ENCODE measurements at regions not wholly inside any gene's neighbourhood (a gene's known extent, or its start where the extent isn't known, plus 50 kb on each side); places are given as distances from the start of the nearest gene placed in this dataset.

DNA sequence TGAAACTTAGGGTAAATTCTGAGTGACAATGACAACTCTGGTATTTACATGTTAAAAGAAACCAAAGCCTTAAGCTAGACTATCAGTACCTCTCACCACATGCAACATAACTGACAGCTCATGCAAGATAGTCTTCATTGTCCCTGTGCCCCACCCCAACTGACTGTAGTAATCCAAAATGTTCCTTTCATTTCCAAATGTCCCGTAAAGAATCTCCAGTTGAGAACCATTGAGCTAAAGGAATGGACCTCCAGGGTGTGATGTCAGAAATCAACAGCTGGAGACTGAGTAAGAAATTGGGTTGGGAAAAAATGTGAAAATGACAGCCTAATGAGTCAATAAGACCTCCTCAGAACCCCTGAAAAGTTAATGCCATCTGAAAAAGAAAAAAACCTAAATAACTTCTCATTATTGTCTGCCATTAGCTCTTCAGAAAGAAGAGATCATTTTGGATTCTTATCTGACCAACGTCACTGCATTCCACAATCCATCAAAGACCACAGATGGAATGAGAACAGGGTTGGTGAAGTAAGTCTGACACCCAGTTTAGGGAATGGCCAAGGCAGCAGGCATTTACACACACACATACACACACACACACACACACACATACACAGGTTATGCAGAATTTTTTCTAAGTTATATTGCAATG, 51.7 kb upstream of the ACVR2A start:
- DNase-seq (ENCODE audit: low spot score), result no peak

DNA sequence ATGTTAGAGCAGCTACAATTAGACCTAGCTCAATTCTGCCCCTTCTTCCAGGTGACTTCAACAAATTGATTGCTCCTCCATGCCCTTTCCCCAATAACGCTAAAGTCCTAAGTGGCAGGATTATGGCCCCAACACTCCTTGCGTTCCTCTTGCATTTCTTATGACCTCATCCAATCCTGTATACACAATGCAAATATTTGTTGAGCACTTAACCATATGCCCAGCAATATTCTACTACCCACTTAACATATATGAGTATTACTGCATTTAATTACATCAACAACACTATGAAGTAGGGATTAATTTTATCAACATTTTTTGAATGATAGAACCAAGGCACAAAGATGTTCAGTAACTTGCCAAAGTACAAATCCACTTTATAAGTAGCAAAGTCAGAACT, 54.2 kb upstream of the ACVR2A start:
- no peak for DNase-seq (ENCODE audit: low spot score)

DNA sequence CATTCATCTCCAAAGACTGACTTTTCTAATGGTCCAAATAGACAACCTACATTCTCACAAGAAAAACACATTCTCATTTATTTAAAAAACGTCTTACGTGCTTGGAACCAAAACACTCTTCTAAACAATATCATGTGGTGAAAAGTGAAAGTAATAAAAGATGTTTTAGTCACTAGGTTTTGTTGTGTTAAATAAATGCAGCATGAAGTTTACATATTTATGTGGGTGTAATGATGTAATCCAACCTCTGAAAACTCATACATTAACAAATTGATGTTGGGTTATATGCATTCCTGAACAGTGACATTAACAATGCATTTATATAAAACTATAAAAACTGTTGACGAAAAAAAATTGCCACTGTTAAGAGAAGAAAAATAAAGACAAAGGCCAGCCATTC, 55.1 kb upstream of the ACVR2A start:
- no peak for DNase-seq (ENCODE audit: low spot score)

DNA sequence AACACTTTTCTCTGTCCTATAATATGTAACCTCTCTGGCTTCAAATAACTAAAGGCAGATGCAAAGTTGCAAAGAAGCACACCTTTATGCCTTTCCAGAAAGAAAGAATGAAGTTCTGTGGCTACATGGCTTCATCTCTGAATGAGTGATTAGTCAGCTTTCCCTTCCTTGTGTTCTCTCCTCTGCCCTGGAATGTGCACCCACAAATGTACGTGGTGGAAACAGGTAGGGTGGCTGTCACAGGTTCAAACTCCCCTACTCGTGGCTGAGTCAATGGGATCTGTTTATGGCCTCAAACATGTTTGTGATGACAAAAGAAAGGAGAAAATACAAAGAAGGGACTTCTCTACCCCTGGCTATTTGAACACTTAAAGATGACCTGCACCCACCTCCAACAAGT, 55.5 kb upstream of the ACVR2A start:
- no peak for DNase-seq (ENCODE audit: low spot score)

DNA sequence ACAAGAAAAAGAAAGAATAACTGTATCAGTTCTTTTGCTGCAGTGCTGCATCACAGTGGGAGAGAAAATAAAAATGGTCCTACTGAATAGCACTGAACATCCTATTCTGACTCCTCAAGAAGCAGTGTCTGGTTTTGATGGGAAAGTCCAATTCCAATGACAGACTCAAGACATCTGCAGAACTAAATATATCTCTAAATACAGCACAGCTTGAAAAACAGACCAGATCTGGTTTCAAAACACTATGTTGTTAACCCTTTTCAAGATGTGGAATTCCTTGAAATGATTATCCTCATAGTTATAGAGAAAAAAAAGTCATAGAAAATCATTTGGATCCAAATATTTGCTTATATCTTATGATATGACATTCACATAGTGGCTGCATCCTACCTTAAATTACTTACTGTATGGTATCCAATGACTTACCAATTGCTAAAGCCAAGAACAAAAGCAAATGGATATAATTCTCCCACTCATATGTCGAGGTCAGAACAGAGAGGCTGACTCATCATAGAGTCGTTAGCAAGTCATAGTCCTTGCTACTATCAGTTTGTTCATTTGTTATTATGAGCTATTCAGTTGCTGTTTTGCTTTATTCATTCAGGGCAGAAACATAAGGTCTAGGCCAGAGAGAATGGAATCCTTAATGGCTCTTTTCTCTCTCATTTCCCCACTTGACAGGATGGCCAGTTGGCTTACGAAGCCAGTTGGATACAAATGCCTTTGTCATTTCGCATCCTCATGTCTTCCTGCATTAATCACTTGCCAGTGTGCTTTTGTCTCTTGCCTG, 62.5 kb upstream of the ACVR2A start:
- DNase-seq (ENCODE audit: low spot score), result no peak

DNA sequence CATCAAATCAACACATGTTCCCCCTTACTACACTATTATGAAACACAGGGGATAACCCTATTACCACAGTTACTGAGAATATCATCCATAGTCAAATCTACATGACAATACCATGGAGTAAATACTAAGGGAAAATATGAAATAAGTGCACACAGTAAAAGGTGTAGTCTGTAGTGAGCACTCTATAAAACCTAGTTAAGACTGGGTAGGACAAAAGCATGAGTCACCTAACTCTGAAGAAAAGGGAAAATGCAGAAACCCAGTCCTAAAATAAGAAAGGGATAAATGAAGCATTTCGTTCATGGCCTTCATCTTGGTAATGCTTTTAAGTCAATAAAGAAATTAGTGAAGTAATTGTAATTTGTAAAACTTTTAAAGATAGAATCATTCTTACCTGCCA, 65.4 kb upstream of the ACVR2A start:
- no peak for DNase-seq (ENCODE audit: low spot score)

DNA sequence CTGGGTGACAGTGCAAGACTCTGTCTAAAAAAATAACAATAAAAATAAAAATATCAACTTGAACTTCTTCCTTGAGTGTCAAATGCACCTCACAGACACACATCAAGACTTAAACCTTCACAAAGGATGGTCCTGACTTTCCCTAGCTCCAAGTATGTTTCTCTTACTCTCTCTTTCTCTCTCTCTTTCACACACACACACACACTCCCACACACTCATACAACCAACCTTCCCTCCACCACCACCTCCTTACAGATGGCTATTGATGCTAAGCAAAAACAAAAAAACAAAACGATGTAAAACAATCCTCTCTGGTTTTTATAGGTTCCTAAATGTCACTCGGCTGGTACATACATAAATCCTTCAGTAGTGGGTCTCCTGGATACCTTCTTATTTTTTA, 67.4 kb upstream of the ACVR2A start:
- no peak for DNase-seq (ENCODE audit: low spot score)

DNA sequence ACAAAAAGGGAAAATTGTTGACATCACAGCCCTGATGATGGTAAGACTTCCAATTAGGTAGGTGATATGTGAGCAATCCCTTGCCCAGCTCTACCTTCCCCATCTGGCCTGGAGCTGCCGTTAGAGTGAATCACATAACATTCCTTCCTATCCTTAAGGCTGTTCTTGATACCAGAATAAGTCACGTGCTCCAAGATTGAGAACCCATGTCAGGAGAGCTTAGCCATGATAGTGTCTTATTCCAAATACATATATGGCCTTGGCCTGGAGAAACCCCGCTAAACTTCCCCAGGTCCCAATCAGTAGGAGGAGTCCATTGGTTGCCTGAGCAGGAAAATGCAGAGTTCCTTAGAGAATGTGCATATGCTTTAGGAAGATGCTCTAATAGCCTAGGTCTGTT, 70.0 kb upstream of the ACVR2A start:
- DNase-seq (ENCODE audit: low spot score), result no peak

DNA sequence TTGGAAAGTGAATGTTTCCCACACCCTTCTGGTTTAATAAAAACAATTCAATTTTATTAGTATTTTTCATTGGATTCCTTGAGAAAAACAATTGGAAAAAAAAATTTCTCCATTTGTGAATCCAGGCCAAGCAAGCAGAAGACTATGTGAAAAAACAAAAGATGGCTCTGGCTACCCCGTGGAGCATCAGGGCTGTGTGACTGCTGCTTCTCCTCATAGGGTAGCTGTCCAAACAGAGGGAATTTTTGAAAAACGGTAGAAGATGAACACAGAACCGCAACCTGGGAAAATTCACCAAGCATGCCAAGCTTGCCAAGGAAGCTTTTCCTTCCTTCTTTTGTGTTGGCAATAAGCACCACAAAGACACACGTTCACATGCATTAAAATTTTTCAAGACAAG, 71.3 kb upstream of the ACVR2A start:
- no peak for DNase-seq (ENCODE audit: low spot score)

DNA sequence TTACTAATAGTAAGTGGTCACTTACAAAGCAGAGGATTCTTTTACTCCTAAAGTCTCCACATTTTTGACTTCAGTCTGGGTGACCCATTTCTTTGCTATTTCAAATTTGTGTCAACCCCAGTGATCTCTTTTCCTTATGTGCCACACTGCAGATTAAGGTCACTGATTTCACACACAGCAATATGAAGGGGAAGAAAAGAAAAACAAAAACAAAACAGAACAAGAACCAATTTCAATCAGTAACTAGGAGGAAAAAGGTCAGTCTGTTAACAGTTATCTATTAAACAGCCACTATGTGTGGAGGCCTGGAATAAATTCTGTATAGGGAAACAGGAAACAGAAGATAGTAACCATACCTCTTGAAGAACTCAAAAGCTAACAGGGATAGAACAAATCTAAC, 72.0 kb upstream of the ACVR2A start:
- DNase-seq (ENCODE audit: low spot score), result no peak

DNA sequence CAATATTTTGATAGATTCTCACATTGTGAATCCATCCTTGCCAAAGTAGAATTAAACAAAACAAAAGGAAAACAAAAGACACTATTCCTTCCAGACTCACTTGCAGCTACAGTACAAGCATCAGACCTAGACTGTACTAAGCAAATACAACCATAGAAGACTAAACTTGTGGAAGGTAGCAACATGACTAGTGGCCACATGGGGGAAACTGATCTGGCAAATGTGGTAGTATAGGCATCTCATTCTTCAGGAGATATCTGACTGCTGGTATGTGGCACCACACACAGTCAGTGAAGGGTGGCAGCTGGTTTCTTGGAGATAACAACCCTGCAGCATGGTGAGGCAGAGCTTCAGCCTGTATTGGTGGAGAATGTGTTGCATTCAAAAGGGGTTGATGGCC, 81.0 kb upstream of the ACVR2A start:
- no peak for DNase-seq (ENCODE audit: low spot score)

DNA sequence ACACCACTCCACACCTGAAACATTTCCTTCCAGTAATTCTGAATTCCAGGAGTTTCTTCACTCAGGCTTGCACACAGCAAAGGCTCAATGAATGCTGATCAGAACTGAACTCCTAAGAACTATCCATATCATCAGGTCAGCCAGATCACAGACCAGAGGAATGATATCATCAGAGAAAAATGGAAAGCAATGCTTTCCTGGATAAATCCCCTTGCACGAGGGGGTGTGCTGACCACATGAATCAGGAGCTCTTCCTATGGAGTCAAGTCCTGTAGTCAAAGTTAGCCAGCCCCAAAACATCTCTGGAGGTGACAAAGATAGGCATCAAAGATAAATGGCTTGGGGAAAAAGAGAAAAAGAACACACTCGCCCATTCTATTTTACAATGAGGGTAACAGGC, 83.8 kb upstream of the ACVR2A start:
- no peak for DNase-seq (ENCODE audit: low spot score)

DNA sequence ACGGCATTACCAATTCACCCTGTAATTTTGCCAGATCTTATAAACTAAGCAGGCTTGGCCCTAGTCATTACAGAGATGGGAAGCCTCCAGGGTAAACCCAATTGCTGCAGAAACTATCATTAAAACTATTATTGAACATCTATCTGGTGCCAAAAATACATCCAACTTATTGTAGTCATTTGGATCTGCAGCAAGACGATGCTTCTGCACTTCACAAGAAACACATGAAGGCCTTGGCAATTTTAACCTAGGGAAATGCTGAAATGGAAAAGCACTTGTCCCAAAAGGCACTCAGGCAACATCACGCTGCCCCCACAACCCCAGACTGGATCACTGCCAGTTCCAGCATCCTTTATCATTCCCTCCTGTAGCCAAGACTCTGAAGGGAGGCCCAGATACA, 85.3 kb upstream of the ACVR2A start:
- no peak for DNase-seq (ENCODE audit: low spot score)

DNA sequence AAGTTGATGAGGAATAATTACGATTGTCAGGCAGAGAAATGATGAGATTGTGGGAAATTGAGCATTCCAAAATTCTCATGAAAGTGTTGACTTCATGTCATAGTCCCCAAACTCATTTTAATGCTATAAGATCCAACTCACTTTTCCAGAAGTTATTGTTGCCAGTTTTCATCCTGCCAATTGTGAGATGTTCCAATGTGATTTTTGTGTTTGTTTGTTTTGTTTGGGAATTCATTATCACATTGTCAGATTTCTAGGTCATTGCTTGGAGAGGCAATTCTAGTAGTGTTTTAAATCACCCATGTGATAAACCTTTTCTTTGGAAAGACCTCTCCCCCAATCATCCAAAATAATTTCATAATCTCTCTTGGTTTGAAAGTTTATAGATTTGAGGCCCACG, 86.0 kb upstream of the ACVR2A start:
- no peak for DNase-seq (ENCODE audit: low spot score)

DNA sequence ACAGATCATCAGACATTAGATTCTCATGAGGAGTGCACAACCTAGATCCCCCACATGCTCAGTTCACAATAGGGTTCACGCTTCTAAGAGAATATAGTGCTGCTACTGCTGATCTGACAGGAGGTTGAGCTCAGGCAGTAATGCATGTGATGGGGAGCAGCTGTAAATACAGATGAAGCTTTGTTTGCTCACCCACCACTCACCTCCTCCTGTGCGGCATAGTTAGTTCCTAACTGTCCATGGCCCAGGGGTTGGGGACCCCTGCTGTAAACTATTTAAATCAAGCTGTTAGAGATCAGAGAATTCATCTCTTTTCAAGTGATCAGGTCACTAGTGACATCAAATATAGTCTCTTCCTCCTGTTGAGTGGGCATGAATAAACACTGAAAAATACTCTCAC, 88.8 kb upstream of the ACVR2A start:
- DNase-seq (ENCODE audit: low spot score), result no peak

DNA sequence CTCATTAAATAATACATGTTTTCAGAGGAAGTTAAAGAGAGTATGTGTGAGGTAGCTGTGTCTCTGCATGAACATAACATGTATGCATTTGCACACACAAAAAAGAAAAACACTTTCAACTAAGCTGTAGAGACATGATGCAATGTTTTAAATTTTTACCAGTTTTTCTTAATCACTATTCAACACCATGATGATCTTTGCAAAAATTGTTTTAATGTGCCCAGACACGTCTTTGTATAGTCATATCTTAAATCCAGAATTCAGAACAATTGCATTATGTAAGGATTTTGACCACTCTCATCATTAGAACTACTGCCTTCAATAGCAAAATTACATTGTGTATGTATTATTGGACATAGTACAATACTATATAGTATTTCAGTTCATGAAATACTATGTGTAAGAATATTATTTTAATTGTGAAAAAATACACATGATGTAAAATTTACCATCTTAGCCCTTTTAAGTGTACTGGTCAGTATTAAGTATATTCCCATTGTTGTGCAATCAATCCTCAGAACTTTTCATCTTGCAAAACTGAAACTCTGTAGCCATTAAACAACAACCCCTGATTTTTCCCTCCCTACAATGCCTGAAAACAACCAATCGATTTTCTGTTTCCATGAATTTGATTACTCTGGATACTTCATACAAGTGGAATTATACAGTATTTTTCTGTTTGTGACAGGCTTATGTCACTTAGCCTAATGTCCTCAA, 104.5 kb upstream of the ACVR2A start:
- no peak for DNase-seq (ENCODE audit: low spot score)

DNA sequence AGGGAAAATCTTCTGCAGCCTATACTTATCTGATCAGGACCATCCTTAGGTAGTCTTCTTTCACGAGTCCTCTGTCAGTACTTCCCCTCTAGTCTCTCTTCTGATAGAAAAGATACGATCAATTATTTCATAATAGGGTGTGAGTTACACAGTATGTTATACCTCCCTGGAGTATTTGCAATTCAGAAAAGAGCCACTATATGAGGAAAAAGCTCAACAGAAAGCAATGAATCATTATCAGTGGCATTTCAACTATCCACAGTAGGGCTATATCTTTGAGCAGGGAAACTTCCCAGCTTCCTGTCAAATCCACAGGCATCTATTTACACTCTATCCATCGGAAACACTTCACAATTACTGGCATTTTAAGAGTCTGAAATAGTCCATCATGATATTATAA, 105.3 kb upstream of the ACVR2A start:
- DNase-seq (ENCODE audit: low spot score), result no peak

DNA sequence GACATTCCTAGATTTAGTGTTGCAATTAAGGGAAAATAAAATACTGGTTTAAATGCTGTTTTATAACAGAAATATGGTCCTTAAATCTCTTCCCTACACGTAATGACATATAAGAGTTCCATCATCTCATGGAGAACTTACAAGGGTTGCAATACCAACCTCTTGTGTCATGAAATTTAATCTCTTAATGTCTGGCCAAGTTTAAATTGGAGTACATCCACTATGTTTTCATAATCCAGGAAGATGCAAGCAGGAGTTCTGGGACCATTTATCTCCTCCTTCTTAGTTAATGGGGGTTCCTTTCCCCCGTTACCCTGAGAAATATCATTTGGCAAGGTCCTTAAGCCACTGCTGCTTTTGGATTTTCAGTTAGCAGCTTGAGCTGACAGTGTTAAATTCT, 126.0 kb upstream of the ACVR2A start:
- DNase-seq (ENCODE audit: low spot score), result no peak

DNA sequence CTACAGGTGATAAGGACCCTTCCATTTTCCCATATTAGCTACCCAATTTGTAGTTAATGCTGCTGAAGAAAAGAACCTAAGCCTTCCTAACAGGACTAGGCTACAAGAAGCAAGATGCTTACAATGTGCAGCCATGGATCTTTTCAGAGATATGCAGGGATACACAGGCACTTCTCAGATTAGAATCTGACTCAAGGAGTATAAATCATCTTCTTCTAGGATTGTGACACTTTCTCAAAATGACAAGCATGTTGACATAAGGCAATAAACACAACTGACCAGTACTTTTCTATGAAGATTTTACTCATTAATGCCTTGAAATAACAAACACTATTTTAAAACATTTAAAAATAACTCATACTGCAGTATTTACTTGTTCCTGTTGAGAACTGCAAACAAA, 127.9 kb upstream of the ACVR2A start:
- no peak for DNase-seq (ENCODE audit: low spot score)

DNA sequence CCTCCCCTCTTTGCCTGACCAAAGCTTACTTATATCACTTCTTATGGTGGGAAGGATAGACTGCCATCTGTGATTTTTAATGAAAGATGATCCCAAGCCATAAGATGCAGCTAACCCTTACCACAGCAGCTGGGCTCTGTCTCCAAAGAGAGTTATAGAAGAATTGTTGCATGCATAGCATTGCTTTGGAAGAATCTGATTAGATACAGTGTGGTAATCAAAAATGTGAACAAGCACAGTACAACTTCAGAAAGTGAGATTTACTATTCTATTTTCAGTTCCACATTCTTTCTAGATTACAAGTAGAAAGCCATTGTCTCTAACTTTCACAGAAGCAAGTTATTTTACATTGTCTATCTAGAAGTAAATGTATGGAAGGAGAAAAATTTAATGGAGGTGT, 129.0 kb upstream of the ACVR2A start:
- DNase-seq (ENCODE audit: low spot score), result no peak

DNA sequence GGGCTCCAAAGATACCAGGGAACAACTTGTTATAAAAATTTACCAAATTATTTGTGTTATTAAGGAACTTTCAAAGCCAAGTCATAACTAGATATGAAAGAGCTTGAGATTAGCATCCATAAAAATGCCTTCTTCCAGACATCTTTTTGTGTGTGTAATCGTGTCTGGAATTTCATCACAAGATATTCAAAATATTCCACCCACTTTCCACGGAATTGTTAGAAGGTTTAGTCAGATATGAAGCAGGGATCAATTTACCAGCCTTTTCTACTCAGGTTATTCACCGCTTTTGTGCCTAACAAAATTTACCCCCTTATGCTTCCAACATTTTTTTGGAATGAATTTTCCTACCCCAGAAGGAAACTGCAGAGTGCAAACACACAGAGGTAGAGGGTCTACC, 130.2 kb upstream of the ACVR2A start:
- DNase-seq (ENCODE audit: low spot score), result no peak

DNA sequence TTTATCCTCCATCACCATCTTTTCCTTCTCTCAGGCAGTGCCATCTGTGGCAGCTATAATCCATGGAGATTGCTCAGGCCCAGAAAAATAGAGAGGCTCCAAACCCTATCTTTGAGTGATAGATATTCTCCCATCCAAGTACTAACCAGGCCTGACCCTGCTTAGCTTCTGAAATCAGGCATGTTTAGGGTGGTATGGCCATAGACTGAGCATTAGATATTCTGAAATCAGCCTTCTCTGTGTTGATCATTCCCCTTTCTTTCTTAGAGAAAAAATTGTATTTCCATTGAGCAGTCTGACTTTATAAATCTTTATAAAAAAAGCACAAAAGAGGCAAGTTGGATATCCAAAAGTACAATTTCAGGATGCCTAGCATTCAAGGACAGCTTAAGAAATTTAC, 131.5 kb upstream of the ACVR2A start:
- DNase-seq (ENCODE audit: low spot score), result no peak

DNA sequence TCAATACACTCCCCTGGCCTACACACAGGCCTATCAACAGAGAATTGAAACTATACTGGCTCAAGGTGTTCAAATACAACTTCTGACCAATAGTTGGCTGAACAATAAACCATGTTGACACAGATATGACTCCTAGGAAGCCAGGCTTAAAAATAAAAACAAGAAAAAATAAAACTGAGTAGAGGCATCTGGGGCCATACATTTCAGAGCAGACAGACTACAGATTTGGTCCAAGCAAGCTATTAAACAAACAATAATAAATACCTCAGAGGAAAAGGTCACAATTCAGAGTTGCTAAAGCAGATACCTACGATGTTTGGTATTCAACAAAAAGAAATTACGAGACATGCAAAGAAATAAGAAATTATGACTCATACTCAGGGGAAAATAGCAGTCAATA, 132.8 kb upstream of the ACVR2A start:
- no peak for DNase-seq (ENCODE audit: low spot score)

Measured in mesenteric fat pad (tissue), 1 donor.